IMR-90 (cell line): ENCODE measurements at regions not wholly inside any gene's neighbourhood (a gene's known extent, or its start where the extent isn't known, plus 50 kb on each side); places are given as distances from the start of the nearest gene placed in this dataset.

ENCODE experiments used
- CEBPB ChIP-seq: IDR thresholded peaks from 2 replicates; pipeline ENCODE4 v1.6.1; 2012; ENCODE audit warnings: low read depth, low read length, improper control_type of control experiment
- CHD1 ChIP-seq: IDR thresholded peaks from 2 replicates; pipeline ENCODE4 v1.6.1; 2012; ENCODE audit warnings: low read depth, low read length, improper control_type of control experiment
- FOS ChIP-seq: fragments of 150-350 bp; IDR thresholded peaks from 2 replicates; pipeline ENCODE4 v1.6.1; 2016; ENCODE audit warnings: low read depth, low read length
- MAFK ChIP-seq: IDR thresholded peaks from 2 replicates; pipeline ENCODE4 v1.6.1; 2012; ENCODE audit warnings: low read depth, low read length, improper control_type of control experiment
- MXI1 ChIP-seq: IDR thresholded peaks from 2 replicates; pipeline ENCODE4 v1.6.1; 2012; ENCODE audit warnings: low read depth, mild to moderate bottlenecking, low read length, moderate library complexity, borderline replicate concordance
- POLR2A ChIP-seq: IDR thresholded peaks from 2 replicates; pipeline ENCODE4 v1.6.1; 2012; ENCODE audit warnings: mild to moderate bottlenecking, low read depth, low read length
- RAD21 ChIP-seq: IDR thresholded peaks from 2 replicates; pipeline ENCODE4 v1.6.1; 2012; ENCODE audit warnings: low read length, improper control_type of control experiment
- RFX5 ChIP-seq: IDR thresholded peaks from 2 replicates; pipeline ENCODE4 v1.8.0; 2012; ENCODE audit warnings: low read depth, mild to moderate bottlenecking, low read length, moderate library complexity
- SMC3 ChIP-seq: fragments of 150-350 bp; IDR thresholded peaks from 2 replicates; pipeline ENCODE4 v1.6.1; 2016; ENCODE audit warnings: low read depth, mild to moderate bottlenecking, antibody characterized with exemption, low read length, moderate library complexity
- USF2 ChIP-seq: fragments of 150-350 bp; IDR thresholded peaks from 2 replicates; pipeline ENCODE4 v1.6.1; 2017; ENCODE audit warnings: mild to moderate bottlenecking, antibody characterized with exemption, low read length, low read depth
- TF ChIP-seq, protein P1 (sequence below): conservative IDR thresholded peaks from 2 replicates; pipeline ENCODE4 v1.5.1; 2012; ENCODE audit warnings: mild to moderate bottlenecking, low read depth, low read length, improper control_type of control experiment
- TF ChIP-seq, protein P2 (sequence below): fragments of 150-350 bp; IDR thresholded peaks from 2 replicates; pipeline ENCODE4 v1.6.1; 2016; ENCODE audit warnings: low read depth, mild to moderate bottlenecking, low read length, moderate library complexity, borderline replicate concordance

DNA sequence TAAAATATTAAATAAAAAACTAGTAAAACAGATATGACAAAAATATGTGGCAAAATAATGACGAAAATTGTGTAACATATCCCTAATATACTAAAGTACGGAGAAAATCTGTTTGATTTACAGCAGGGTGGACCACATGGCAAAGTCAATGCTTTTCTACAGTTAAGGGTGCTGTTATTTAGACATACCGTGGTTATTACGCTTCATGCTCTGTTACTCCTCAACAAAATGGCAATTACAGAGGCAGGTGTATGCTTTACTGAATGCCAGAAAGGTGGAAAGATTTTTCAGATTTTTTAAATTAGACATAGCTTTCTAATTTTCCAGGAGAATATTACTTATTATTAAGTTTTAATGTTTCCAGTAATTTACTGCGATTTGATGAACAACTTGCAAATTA lies 343.9 kb upstream of the DPYD start:
- TF ChIP-seq, protein P1, sequence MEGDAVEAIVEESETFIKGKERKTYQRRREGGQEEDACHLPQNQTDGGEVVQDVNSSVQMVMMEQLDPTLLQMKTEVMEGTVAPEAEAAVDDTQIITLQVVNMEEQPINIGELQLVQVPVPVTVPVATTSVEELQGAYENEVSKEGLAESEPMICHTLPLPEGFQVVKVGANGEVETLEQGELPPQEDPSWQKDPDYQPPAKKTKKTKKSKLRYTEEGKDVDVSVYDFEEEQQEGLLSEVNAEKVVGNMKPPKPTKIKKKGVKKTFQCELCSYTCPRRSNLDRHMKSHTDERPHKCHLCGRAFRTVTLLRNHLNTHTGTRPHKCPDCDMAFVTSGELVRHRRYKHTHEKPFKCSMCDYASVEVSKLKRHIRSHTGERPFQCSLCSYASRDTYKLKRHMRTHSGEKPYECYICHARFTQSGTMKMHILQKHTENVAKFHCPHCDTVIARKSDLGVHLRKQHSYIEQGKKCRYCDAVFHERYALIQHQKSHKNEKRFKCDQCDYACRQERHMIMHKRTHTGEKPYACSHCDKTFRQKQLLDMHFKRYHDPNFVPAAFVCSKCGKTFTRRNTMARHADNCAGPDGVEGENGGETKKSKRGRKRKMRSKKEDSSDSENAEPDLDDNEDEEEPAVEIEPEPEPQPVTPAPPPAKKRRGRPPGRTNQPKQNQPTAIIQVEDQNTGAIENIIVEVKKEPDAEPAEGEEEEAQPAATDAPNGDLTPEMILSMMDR: no peak
- TF ChIP-seq USF2 (no peak), FOS (no peak), POLR2A (no peak), RFX5 (no peak), CEBPB (no peak), RAD21 (no peak), SMC3 (no peak), CHD1 (no peak), MXI1 (no peak), MAFK (no peak)
- TF ChIP-seq, protein P2, sequence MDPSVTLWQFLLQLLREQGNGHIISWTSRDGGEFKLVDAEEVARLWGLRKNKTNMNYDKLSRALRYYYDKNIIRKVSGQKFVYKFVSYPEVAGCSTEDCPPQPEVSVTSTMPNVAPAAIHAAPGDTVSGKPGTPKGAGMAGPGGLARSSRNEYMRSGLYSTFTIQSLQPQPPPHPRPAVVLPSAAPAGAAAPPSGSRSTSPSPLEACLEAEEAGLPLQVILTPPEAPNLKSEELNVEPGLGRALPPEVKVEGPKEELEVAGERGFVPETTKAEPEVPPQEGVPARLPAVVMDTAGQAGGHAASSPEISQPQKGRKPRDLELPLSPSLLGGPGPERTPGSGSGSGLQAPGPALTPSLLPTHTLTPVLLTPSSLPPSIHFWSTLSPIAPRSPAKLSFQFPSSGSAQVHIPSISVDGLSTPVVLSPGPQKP: no peak
